ENCODE measurements at regions not wholly inside any gene's neighbourhood (a gene's known extent, or its start where the extent isn't known, plus 50 kb on each side); places are given as distances from the start of the nearest gene placed in this dataset.
"Not testable (repeated sequence)": the region's sequence is repeated elsewhere in the genome, so short reads cannot be mapped to it uniquely, and the experiment has no call there.

DNA sequence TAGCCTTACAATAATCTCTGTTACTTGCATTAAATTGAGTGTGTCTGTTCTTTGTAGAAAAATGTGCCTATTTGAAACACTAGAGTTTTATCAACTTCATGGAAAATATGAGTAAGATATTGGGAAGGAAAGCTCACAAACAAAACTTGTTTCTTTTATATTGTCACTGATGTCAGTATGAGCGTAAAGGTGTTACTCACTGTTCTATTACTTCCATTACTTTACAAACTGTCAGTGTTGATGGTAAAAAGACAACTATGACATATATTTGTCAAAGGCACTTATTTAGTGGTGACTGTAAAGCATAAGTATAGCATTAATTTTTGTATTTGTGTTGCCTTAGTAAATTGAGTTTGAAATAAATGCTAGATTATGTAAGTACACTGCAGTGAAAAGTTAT lies 193.7 kb upstream of the FLRT2 start:
- TF ChIP-seq HDGF (IDR thresholded peaks at IDR 0.05; ENCODE audit: borderline replicate concordance): no peak
- ChIA-PET CTCF (no interaction called here), POLR2A (no interaction called here)
- DNase-seq (ENCODE audit: extremely low spot score): no peak

DNA sequence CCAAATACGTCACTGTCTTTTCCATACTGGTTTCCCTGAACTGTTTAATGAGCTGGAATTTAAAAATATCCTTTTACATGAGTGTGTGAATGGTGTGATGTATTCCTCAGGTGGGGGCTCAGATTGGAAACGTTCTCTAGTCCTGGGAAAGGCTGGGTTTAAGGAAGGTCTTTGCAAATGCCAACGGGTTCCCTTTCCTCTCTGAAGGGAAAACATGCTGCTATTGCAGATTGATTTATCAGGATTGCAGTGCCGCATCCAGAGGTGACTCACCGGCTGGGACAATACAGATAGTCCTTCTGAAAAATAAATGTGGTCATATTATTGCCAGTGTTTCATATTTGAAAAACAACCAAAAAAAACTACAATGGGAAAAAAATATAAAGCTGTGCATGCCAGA lies 193.1 kb upstream of the FLRT2 start:
- CTCF ChIA-PET: no interaction called here
- POLR2A ChIA-PET: no interaction called here
- DNase-seq (ENCODE audit: extremely low spot score): no peak
- no peak for TF ChIP-seq ELF4 (IDR thresholded peaks at IDR 0.05)

DNA sequence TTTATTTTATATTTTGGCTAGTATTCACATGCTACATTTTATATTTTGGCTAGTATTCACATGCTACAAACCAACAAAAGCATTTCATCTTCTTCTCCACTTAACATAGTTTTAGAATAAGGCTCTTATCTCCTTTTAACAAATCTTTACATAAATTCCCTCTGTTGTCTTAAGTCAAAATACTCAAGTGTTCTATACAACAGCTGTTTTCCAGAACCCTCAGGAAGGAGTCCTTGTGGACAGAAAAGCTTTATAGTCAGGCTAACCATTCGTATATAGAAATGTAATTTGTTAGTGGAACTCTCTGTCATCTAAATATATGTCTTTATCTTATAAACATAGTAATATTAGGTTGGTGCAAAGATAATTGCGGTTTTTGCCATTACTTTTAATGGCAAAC lies 191.0 kb upstream of the FLRT2 start:
- DNase-seq (ENCODE audit: extremely low spot score): no peak
- ChIA-PET CTCF (no interaction called here), POLR2A (no interaction called here)
- TF ChIP-seq ARNT (IDR thresholded peaks at IDR 0.05): no peak
- TF ChIP-seq SP1 (IDR thresholded peaks at IDR 0.05): no peak
- no peak for TF ChIP-seq CTBP1 (IDR thresholded peaks at IDR 0.05; ENCODE audit: borderline replicate concordance)
- TF ChIP-seq SUZ12 (IDR thresholded peaks at IDR 0.05): no peak
- TF ChIP-seq TARDBP (IDR thresholded peaks at IDR 0.05): no peak
- TF ChIP-seq NFRKB (IDR thresholded peaks at IDR 0.05): no peak
- no peak for TF ChIP-seq HDGF (IDR thresholded peaks at IDR 0.05; ENCODE audit: borderline replicate concordance)
- no peak for TF ChIP-seq FOXK2 (IDR thresholded peaks at IDR 0.05)
- TF ChIP-seq FOXA1 (IDR thresholded peaks at IDR 0.05): no peak

DNA sequence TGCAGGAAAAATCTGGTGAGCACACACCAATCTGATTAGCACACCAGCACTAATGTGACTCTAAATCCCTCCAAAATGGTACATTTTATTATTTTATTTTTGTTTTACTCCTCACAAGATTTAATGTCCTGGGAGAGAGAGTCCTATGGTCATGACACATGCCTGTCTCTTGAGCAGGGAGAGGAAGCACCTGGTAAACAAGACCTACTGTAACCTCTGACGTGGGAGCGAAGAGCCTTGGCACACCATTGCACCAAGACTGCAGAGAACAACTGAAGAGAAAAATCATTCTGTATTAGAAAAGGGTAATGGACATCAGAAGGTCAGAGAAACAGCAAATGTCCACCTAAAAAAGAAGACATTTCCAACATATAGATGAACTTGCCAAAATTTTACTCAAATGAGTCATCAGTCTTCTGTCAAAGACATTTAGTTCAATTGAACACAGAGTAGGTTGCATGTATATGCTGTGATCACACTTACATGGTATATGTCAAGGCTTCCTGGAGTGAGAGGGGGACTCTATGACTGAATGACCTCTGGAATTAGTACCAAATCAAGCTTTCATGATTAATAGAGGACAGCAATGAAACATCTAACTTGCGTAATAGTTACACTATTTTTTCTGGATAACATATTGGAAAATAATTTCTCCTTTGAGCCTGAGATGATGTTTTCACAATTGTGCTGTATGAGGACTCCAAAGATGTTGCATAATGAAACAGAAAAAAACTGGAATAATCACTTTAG lies 186.9 kb upstream of the FLRT2 start:
- no peak for DNase-seq (ENCODE audit: extremely low spot score)
- no peak for TF ChIP-seq CTBP1 (IDR thresholded peaks at IDR 0.05; ENCODE audit: borderline replicate concordance)
- TF ChIP-seq, protein P1, sequence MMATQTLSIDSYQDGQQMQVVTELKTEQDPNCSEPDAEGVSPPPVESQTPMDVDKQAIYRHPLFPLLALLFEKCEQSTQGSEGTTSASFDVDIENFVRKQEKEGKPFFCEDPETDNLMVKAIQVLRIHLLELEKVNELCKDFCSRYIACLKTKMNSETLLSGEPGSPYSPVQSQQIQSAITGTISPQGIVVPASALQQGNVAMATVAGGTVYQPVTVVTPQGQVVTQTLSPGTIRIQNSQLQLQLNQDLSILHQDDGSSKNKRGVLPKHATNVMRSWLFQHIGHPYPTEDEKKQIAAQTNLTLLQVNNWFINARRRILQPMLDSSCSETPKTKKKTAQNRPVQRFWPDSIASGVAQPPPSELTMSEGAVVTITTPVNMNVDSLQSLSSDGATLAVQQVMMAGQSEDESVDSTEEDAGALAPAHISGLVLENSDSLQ (IDR thresholded peaks at IDR 0.05): no peak
- TF ChIP-seq LEF1 (IDR thresholded peaks at IDR 0.05; ENCODE audit: borderline replicate concordance): no peak
- TF ChIP-seq TARDBP (IDR thresholded peaks at IDR 0.05): no peak
- no peak for TF ChIP-seq HDGF (IDR thresholded peaks at IDR 0.05; ENCODE audit: borderline replicate concordance)
- no peak for TF ChIP-seq L3MBTL2 (conservative IDR thresholded peaks at IDR 0.05)
- TF ChIP-seq NFRKB (IDR thresholded peaks at IDR 0.05): no peak
- TF ChIP-seq BHLHE40 (IDR thresholded peaks at IDR 0.05; ENCODE audit: borderline replicate concordance): no peak
- CTCF ChIA-PET: no interaction called here
- POLR2A ChIA-PET: no interaction called here

DNA sequence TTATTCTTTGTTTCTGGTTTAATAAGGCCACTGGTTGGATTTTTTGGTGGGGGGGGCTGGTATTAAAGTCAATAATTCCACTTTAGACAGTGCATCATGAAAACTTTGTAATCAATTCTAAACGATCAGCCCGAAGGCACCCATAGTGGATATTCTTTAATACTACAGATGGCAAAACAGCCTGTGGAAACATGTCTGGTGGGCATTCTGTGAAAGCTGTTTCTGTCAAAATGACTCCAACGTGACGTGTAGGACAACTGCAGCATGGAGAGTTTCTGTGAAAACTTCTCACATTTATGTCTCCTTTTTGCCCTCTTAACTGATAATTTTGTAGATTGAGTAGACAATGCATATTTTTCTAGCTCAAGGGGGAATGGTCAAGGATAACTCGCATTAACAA lies 185.8 kb upstream of the FLRT2 start:
- DNase-seq (ENCODE audit: extremely low spot score): no peak
- ChIA-PET CTCF (no interaction called here), POLR2A (no interaction called here)
- no peak for TF ChIP-seq TARDBP (IDR thresholded peaks at IDR 0.05)
- TF ChIP-seq ARNT (IDR thresholded peaks at IDR 0.05): no peak
- no peak for TF ChIP-seq SP1 (IDR thresholded peaks at IDR 0.05)
- TF ChIP-seq, protein P1 (IDR thresholded peaks at IDR 0.05): no peak
- TF ChIP-seq SUZ12 (IDR thresholded peaks at IDR 0.05): no peak
- no peak for TF ChIP-seq ELF4 (IDR thresholded peaks at IDR 0.05)
- TF ChIP-seq BHLHE40 (IDR thresholded peaks at IDR 0.05; ENCODE audit: borderline replicate concordance): no peak
- no peak for TF ChIP-seq HDGF (IDR thresholded peaks at IDR 0.05; ENCODE audit: borderline replicate concordance)

DNA sequence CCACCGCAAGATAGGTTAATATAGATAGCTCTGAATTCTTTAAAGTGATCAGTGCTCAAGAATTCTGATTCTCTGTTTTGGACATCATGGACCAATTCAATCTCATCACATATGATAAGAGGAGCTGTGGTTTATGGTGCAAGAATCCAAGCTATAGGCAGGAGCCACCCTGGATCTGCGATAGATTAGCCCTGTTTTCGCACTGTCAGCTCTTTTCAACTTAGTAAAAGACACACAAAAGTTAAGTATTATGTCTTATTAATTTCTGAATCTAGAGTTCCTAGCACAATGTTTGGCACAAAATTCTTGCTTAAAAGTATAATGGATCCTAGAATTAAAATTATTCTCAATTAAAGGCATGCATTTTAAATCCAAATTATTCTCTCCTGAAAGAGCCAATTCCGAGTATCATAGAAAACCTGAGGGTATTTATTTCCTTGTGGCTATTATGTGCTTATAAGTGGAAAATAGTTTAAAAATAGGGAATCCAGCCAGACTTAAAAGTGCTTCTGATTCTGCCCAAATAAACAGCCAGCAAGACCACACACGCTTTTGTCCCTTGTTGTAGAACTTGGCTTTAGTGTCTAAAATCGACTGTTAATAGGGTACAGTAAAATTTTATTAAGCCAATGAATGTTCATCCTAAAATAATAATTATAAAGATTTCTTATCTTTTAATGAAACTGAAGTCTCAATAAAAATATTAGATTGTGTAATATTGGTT lies 184.9 kb upstream of the FLRT2 start:
- TF ChIP-seq SP1 (IDR thresholded peaks at IDR 0.05) (no peak), FOXM1 (IDR thresholded peaks at IDR 0.05; ENCODE audit: borderline replicate concordance) (no peak), ARNT (IDR thresholded peaks at IDR 0.05) (no peak), FOXK2 (IDR thresholded peaks at IDR 0.05) (no peak)
- TF ChIP-seq, protein P1 (IDR thresholded peaks at IDR 0.05): no peak
- POLR2A ChIA-PET: no interaction called here
- CTCF ChIA-PET: no interaction called here
- DNase-seq (ENCODE audit: extremely low spot score): no peak

DNA sequence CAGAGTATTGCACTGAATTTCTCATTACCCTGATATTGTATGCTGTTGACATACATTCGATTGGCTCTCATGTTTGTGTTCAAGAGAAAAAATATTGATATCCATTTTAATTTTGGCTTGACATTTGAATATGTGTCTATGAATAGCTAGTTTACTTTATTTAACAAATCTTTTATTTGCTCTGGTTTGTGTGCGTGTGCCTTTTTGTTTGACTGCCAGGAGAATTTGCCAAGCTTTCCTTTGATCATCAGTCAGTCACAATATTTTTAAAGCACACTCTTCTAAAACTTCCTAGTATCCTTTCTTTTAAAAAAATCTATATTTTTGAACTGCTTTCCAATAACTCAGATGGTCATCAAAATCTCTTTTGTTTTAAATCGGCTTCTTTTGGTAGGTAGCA lies 179.3 kb upstream of the FLRT2 start:
- DNase-seq (ENCODE audit: extremely low spot score): no peak
- ChIA-PET CTCF (interaction anchor here (0.6 kb wide), 1 partner anchor 10 kb away, joined by 3 read pairs; no protein-coding TSS in a partner anchor), POLR2A (no interaction called here)
- TF ChIP-seq FOXM1 (IDR thresholded peaks at IDR 0.05; ENCODE audit: borderline replicate concordance): no peak
- TF ChIP-seq SUZ12 (IDR thresholded peaks at IDR 0.05): no peak
- TF ChIP-seq ARNT (IDR thresholded peaks at IDR 0.05): no peak
- no peak for TF ChIP-seq FOXA1 (IDR thresholded peaks at IDR 0.05)
- no peak for TF ChIP-seq CTBP1 (IDR thresholded peaks at IDR 0.05; ENCODE audit: borderline replicate concordance)
- no peak for TF ChIP-seq FOXK2 (IDR thresholded peaks at IDR 0.05)
- TF ChIP-seq, protein P1 (IDR thresholded peaks at IDR 0.05): no peak
- no peak for TF ChIP-seq L3MBTL2 (conservative IDR thresholded peaks at IDR 0.05)
- TF ChIP-seq LEF1 (IDR thresholded peaks at IDR 0.05; ENCODE audit: borderline replicate concordance): no peak
- no peak for TF ChIP-seq ZNF384 (IDR thresholded peaks at IDR 0.05)
- no peak for TF ChIP-seq SP1 (IDR thresholded peaks at IDR 0.05)
- TF ChIP-seq ELF4 (IDR thresholded peaks at IDR 0.05): no peak
- TF ChIP-seq HDGF (IDR thresholded peaks at IDR 0.05; ENCODE audit: borderline replicate concordance): no peak
- no peak for TF ChIP-seq NFRKB (IDR thresholded peaks at IDR 0.05)
- no peak for TF ChIP-seq BHLHE40 (IDR thresholded peaks at IDR 0.05; ENCODE audit: borderline replicate concordance)
- TF ChIP-seq TARDBP (IDR thresholded peaks at IDR 0.05): no peak

DNA sequence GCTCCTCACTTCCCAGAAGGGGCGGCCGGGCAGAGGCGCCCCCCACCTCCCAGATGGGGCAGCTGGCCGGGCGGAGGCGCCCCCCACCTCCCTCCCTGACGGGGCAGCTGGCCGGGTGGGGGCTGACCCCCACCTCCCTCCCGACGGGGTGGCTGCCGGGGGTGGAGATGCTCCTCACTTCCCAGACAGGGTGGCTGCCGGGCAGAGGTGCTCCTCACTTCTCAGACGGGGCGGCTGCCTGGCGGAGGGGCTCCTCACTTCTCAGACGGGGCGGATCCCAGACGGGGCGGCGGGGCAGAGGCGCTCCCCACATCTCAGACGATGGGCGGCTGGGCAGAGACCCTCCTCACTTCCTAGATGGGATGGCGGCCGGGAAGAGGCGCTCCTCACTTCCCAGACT lies 177.4 kb upstream of the FLRT2 start:
- CTCF ChIA-PET; POLR2A ChIA-PET; DNase-seq (ENCODE audit: extremely low spot score): not testable (repeated sequence)
